SK-MEL-5 (cell line): ENCODE measurements at regions not wholly inside any gene's neighbourhood (a gene's known extent, or its start where the extent isn't known, plus 50 kb on each side); places are given as distances from the start of the nearest gene placed in this dataset.

Source experiments
- DNase-seq: peaks from one replicate; pipeline ENCODE4 v3.0.0-alpha.2; 2016; ENCODE audit warnings: low read depth, low spot score
- in situ Hi-C: cut with HindIII; loops from 2 replicates; pipeline ENCODE4 v1.10.0; 2016; ENCODE audit warnings: low sequenced_read_pairs, high pct_unique_total_duplicates, low pct_unique_long_range_greater_than_20kb

- in situ Hi-C loops: no loop called here
- no peak for DNase-seq
Observed at GRCh38 chr5:18811661-18812060, 1176.3 kb downstream of the CDH18 start.

GRCh38 chr5:18828351-18828750 lies 1159.6 kb downstream of the CDH18 start:
- in situ Hi-C loops: no loop called here
- DNase-seq: no peak

- in situ Hi-C loops: no loop called here
- no peak for DNase-seq
Observed at GRCh38 chr5:18829539-18829938, 1158.5 kb downstream of the CDH18 start.

GRCh38 chr5:18850216-18850615 lies 1137.8 kb downstream of the CDH18 start:
- in situ Hi-C loops: no loop called here
- no peak for DNase-seq

- in situ Hi-C loops: no loop called here
- DNase-seq: no peak
Observed at GRCh38 chr5:18872978-18873377, 1115.0 kb downstream of the CDH18 start.

GRCh38 chr5:18876565-18876964 lies 1111.4 kb downstream of the CDH18 start:
- no peak for DNase-seq
- in situ Hi-C loops: no loop called here

GRCh38 chr5:18881615-18882014 lies 1106.4 kb downstream of the CDH18 start:
- DNase-seq: no peak

GRCh38 chr5:18882154-18882553 lies 1105.8 kb downstream of the CDH18 start:
- in situ Hi-C loops: no loop called here
- no peak for DNase-seq

More at GRCh38 chr5:18881615-18882014, 1106.4 kb downstream of the CDH18 start:
- in situ Hi-C loops: no loop called here

GRCh38 chr5:18888821-18889220 lies 1099.2 kb downstream of the CDH18 start:
- no peak for DNase-seq
- in situ Hi-C loops: no loop called here

- in situ Hi-C loops: no loop called here
- DNase-seq: no peak
Observed at GRCh38 chr5:18900644-18901043, 1087.4 kb downstream of the CDH18 start.

- no peak for DNase-seq
- in situ Hi-C loops: no loop called here
Observed at GRCh38 chr5:18920966-18921365, 1067.0 kb downstream of the CDH18 start.

GRCh38 chr5:18932081-18932480 lies 1055.9 kb downstream of the CDH18 start:
- in situ Hi-C loops: no loop called here
- no peak for DNase-seq

- in situ Hi-C loops: no loop called here
- no peak for DNase-seq
Observed at GRCh38 chr5:18944771-18945170, 1043.2 kb downstream of the CDH18 start.

GRCh38 chr5:18954239-18954638 lies 1033.8 kb downstream of the CDH18 start:
- no peak for DNase-seq
- in situ Hi-C loops: no loop called here

- no peak for DNase-seq
- in situ Hi-C loops: no loop called here
Observed at GRCh38 chr5:18959535-18959934, 1028.5 kb downstream of the CDH18 start.

GRCh38 chr5:18961234-18961633 lies 1026.8 kb downstream of the CDH18 start:
- DNase-seq: no peak
- in situ Hi-C loops: no loop called here

GRCh38 chr5:18965893-18966292 lies 1022.1 kb downstream of the CDH18 start:
- in situ Hi-C loops: no loop called here
- no peak for DNase-seq

- no peak for DNase-seq
- in situ Hi-C loops: no loop called here
Observed at GRCh38 chr5:18967637-18968036, 1020.4 kb downstream of the CDH18 start.

- no peak for DNase-seq
- in situ Hi-C loops: no loop called here
Observed at GRCh38 chr5:18968966-18969365, 1019.0 kb downstream of the CDH18 start.

GRCh38 chr5:18970000-18970399 lies 1018.0 kb downstream of the CDH18 start:
- in situ Hi-C loops: no loop called here
- DNase-seq: no peak
